B cell (primary cell): ENCODE measurements at regions not wholly inside any gene's neighbourhood (a gene's known extent, or its start where the extent isn't known, plus 50 kb on each side); places are given as distances from the start of the nearest gene placed in this dataset.

ENCODE experiments used
- CTCF ChIP-seq: fragments of 200-600 bp; IDR thresholded peaks from one replicate; pipeline ENCODE4 v1.8.0; 2022; ENCODE audit warnings: antibody characterized with exemption, mild to moderate bottlenecking
- EZH2 ChIP-seq: IDR thresholded peaks from 2 replicates; pipeline ENCODE4 v1.6.1; 2012; ENCODE audit warnings: borderline replicate concordance, low read depth, mild to moderate bottlenecking, moderate library complexity, low read length; ENCODE audit not compliant: insufficient read depth, poor library complexity, severe bottlenecking

GRCh38 chr4:43112139-43112538, 219.6 kb downstream of the GRXCR1 start:
- TF ChIP-seq CTCF = no peak
- no peak for TF ChIP-seq EZH2
